Activated CD8-positive, alpha-beta T cell treated with anti-CD3 and anti-CD28 coated beads for 36 hours (primary cell): ENCODE measurements at regions not wholly inside any gene's neighbourhood (a gene's known extent, or its start where the extent isn't known, plus 50 kb on each side); places are given as distances from the start of the nearest gene placed in this dataset.

Experiments used
- ATAC-seq: fragments of 200-7000 bp; cut with Tn5 transposase; one replicate; pipeline ENCODE4 v1.10.0; 2021; ENCODE audit warnings: mild to moderate bottlenecking, moderate library complexity
- CTCF ChIA-PET: fragments of 350-600 bp; sonication (Branson Sonifier 250); formaldehyde crosslinking; loops from one replicate; lab custom pipeline; 2021; ENCODE audit warnings: antibody characterized with exemption; lab: Charles Lee
- POLR2A ChIA-PET: fragments of 350-600 bp; sonication (Branson Sonifier 250); formaldehyde crosslinking; loops from one replicate; lab custom pipeline; 2021; ENCODE audit warnings: antibody characterized with exemption; lab: Charles Lee
- DNase-seq: peaks from one replicate; pipeline ENCODE4 v3.0.0-alpha.2; 2020
- H3K27ac Mint-ChIP-seq: one replicate; pipeline ENCODE4 v1.8.0; 2021; ENCODE audit warnings: mild to moderate bottlenecking, mixed read lengths
- H3K27me3 Mint-ChIP-seq: one replicate; pipeline ENCODE4 v1.8.0; 2021; ENCODE audit warnings: mixed read lengths
- H3K36me3 Mint-ChIP-seq: one replicate; pipeline ENCODE4 v1.8.0; 2021; ENCODE audit warnings: low read depth, mixed read lengths
- H3K4me1 Mint-ChIP-seq: one replicate; pipeline ENCODE4 v1.8.0; 2021; ENCODE audit warnings: low read depth, mixed read lengths
- H3K4me3 Mint-ChIP-seq: one replicate; pipeline ENCODE4 v1.8.0; 2021; ENCODE audit warnings: mild to moderate bottlenecking, moderate library complexity, mixed read lengths
- H3K9me3 Mint-ChIP-seq: one replicate; pipeline ENCODE4 v1.8.0; 2021; ENCODE audit warnings: mixed read lengths
- intact Hi-C: fragments of 100-400 bp; cut with micrococcal nuclease; formaldehyde crosslinking; loops from one replicate; pipeline ENCODE4 v1.10.0; 2022
- TF ChIP-seq, protein P1 (sequence below): fragments of 200-600 bp; IDR thresholded peaks from one replicate; pipeline ENCODE4 v1.8.0; 2022; ENCODE audit warnings: antibody characterized with exemption, mild to moderate bottlenecking

DNA sequence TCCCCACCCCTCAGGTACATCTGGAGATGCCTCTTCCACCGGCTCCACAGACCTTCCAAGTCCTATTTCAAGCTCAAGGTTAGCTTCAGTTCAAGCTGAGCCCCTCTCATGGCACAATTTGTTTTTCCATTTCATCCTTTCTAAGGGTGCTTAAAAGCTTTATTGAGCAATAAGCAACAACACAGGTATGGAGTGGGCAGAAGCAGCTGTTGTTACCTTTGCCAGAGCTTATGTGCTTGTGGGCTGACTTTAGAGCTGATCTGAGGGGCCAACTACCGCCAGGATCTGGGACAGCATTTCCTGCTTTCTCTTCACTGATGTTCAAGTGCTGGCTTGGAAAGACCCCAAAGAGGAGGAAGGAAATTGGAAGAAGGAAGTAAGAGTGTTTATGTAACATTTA is 140.0 kb upstream of the KLHL25 start:
- CTCF ChIA-PET: interaction anchor here (1.3 kb wide), 1 partner anchor 15 kb away, joined by 3 read pairs; no protein-coding TSS in a partner anchor
- Mint-ChIP-seq H3K36me3 (no peaks in the 10 kb centered on the region), H3K9me3 (no peaks in the 10 kb centered on the region), H3K27ac (no peak overlapping the region), H3K4me1 (no peaks in the 10 kb centered on the region), H3K4me3 (no peak overlapping the region), H3K27me3 (peaks cover 9% of the 10 kb centered on the region)
- intact Hi-C loops: no loop called here
- TF ChIP-seq, protein P1, sequence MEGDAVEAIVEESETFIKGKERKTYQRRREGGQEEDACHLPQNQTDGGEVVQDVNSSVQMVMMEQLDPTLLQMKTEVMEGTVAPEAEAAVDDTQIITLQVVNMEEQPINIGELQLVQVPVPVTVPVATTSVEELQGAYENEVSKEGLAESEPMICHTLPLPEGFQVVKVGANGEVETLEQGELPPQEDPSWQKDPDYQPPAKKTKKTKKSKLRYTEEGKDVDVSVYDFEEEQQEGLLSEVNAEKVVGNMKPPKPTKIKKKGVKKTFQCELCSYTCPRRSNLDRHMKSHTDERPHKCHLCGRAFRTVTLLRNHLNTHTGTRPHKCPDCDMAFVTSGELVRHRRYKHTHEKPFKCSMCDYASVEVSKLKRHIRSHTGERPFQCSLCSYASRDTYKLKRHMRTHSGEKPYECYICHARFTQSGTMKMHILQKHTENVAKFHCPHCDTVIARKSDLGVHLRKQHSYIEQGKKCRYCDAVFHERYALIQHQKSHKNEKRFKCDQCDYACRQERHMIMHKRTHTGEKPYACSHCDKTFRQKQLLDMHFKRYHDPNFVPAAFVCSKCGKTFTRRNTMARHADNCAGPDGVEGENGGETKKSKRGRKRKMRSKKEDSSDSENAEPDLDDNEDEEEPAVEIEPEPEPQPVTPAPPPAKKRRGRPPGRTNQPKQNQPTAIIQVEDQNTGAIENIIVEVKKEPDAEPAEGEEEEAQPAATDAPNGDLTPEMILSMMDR: no peak
- POLR2A ChIA-PET: no interaction called here
- DNase-seq (no peak), ATAC-seq (no peak)

DNA sequence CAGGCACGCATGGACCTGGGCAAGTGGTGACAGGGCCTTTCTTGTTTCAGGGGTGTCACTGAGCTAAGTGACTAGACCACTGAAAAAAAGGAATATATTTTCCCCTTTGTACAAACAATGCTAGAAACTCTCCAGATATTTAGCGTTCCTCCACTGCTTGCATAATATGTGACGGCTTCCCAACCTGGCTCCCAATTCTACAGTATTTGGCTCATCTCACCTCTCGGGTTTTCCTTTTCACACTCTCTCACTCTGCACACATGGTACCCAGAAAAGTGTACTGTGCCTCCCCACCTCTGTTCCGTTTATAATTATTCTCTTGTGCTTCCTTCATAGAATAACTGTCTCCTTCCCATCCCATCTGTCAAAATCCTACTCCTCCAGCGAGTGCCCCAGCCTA is 140.5 kb upstream of the KLHL25 start:
- intact Hi-C loops: no loop called here
- ATAC-seq (no peak), DNase-seq (no peak)
- no peaks in the 10 kb centered on the region for H3K4me1 Mint-ChIP-seq
- H3K36me3 Mint-ChIP-seq: no peaks in the 10 kb centered on the region
- H3K9me3 Mint-ChIP-seq: no peaks in the 10 kb centered on the region
- no peak overlapping the region for H3K27ac Mint-ChIP-seq
- no peak overlapping the region for H3K4me3 Mint-ChIP-seq
- POLR2A ChIA-PET: no interaction called here
- TF ChIP-seq, protein P1: no peak
- peaks cover 9% of the 10 kb centered on the region for H3K27me3 Mint-ChIP-seq
- CTCF ChIA-PET: interaction anchor here (1.3 kb wide), 1 partner anchor 15 kb away, joined by 3 read pairs; no protein-coding TSS in a partner anchor

- Mint-ChIP-seq H3K27ac (no peak overlapping the region), H3K4me1 (no peaks in the 10 kb centered on the region), H3K9me3 (no peaks in the 10 kb centered on the region), H3K27me3 (peaks cover 5% of the 10 kb centered on the region), H3K36me3 (no peaks in the 10 kb centered on the region), H3K4me3 (no peak overlapping the region)
- CTCF ChIA-PET: no interaction called here
- DNase-seq: no peak
- intact Hi-C loops: no loop called here
- no peak for ATAC-seq
- TF ChIP-seq, protein P1: no peak
- POLR2A ChIA-PET: no interaction called here
These were observed 142.0 kb upstream of the AGBL1 start for GRCh38 chr15:85937661-85938060.

DNA sequence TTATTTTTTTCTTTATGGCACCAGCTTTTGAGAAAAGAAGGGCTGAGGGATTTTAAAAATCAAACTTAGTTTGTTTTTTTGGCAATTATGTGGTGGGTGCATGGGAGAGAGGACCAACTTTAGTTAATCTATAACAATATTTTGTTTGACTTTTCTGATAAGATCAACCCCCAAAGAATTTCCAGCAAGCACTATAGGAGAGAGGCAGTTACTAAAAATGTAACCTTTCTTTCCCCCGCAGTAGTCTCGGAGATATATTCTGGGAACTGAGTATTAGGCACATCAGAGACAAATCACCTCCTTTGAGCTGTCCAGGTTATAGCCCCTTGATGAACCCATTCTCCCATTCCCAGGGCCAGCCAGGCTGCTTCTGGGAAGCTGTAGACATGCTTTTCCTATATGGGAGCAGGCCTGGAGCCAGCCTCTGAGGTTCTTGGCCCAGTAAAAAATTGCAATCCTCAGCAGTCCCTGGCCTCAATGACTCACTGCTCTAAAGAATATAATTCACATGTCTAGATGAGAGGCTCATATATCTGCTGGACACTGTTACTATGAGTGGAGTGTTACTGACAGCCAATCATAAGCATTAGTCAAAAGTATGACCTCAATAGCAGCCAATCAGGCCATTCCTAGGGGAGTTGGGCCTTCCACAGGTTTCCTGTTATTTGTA is 138.3 kb upstream of the AGBL1 start:
- H3K27me3 Mint-ChIP-seq: peaks cover 5% of the 10 kb centered on the region
- H3K4me3 Mint-ChIP-seq: no peak overlapping the region
- intact Hi-C loops: no loop called here
- CTCF ChIA-PET: no interaction called here
- TF ChIP-seq, protein P1: no peak
- H3K9me3 Mint-ChIP-seq: no peaks in the 10 kb centered on the region
- POLR2A ChIA-PET: interaction anchor here (0.7 kb wide), 1 partner anchor 285 kb away, joined by 3 read pairs; no protein-coding TSS in a partner anchor
- DNase-seq: no peak
- no peaks in the 10 kb centered on the region for H3K4me1 Mint-ChIP-seq
- no peak overlapping the region for H3K27ac Mint-ChIP-seq
- no peaks in the 10 kb centered on the region for H3K36me3 Mint-ChIP-seq
- no peak for ATAC-seq

- ChIA-PET POLR2A (no interaction called here), CTCF (no interaction called here)
- DNase-seq (no peak), ATAC-seq (no peak)
- TF ChIP-seq, protein P1: no peak
- Mint-ChIP-seq H3K27me3 (peaks cover 5% of the 10 kb centered on the region), H3K9me3 (no peaks in the 10 kb centered on the region), H3K27ac (no peak overlapping the region), H3K4me3 (no peak overlapping the region), H3K36me3 (no peaks in the 10 kb centered on the region), H3K4me1 (no peaks in the 10 kb centered on the region)
- intact Hi-C loops: no loop called here
These were observed 137.0 kb upstream of the AGBL1 start for GRCh38 chr15:85942632-85943031.
